WTC11 (cell line): ENCODE measurements at regions not wholly inside any gene's neighbourhood (a gene's known extent, or its start where the extent isn't known, plus 50 kb on each side); places are given as distances from the start of the nearest gene placed in this dataset.

Source experiments
- AFF4 ChIP-seq: sonication (generic); formaldehyde crosslinking; IDR thresholded peaks from 2 replicates; pipeline ENCODE4 v1.8.1; 2023; ENCODE audit warnings: mild to moderate bottlenecking, missing genetic modification reagents, borderline replicate concordance
- ATF1 ChIP-seq: sonication (generic); formaldehyde crosslinking; IDR thresholded peaks from 2 replicates; pipeline ENCODE4 v1.8.1; 2023; ENCODE audit warnings: mild to moderate bottlenecking, moderate library complexity, missing genetic modification reagents
- ATF3 ChIP-seq: sonication (generic); formaldehyde crosslinking; conservative IDR thresholded peaks from 2 replicates; pipeline ENCODE4 v1.8.1; 2022; ENCODE audit warnings: mild to moderate bottlenecking, missing genetic modification reagents
- CBFB ChIP-seq: sonication (generic); formaldehyde crosslinking; IDR thresholded peaks from 2 replicates; pipeline ENCODE4 v1.8.1; 2022; ENCODE audit warnings: mild to moderate bottlenecking, low read depth, missing genetic modification reagents
- CTCF ChIP-seq: fragments of 200-600 bp; IDR thresholded peaks from 2 replicates; pipeline ENCODE4 v1.8.0; 2022; ENCODE audit warnings: antibody characterized with exemption
- ELF4 ChIP-seq: sonication (generic); formaldehyde crosslinking; IDR thresholded peaks from 2 replicates; pipeline ENCODE4 v1.8.1; 2022; ENCODE audit warnings: low read depth, mild to moderate bottlenecking, moderate library complexity, missing genetic modification reagents
- ESRRA ChIP-seq: sonication (generic); formaldehyde crosslinking; IDR thresholded peaks from 2 replicates; pipeline ENCODE4 v1.8.1; 2022; ENCODE audit warnings: mild to moderate bottlenecking, missing genetic modification reagents, borderline replicate concordance
- FOXJ3 ChIP-seq: sonication (generic); formaldehyde crosslinking; IDR thresholded peaks from 2 replicates; pipeline ENCODE4 v1.9.0; 2021; ENCODE audit warnings: missing genetic modification reagents, mild to moderate bottlenecking, borderline replicate concordance
- IRF1 ChIP-seq: sonication (generic); formaldehyde crosslinking; IDR thresholded peaks from 2 replicates; pipeline ENCODE4 v1.8.0; 2023; ENCODE audit warnings: missing genetic modification reagents
- NFATC4 ChIP-seq: fragments of 250-450 bp; sonication (Bioruptor Pico); IDR thresholded peaks from 2 replicates; pipeline ENCODE4 v1.9.0; 2021; ENCODE audit warnings: mild to moderate bottlenecking
- NR2C2 ChIP-seq: sonication (generic); formaldehyde crosslinking; IDR thresholded peaks from 2 replicates; pipeline ENCODE4 v1.8.0; 2022; ENCODE audit warnings: mild to moderate bottlenecking, missing genetic modification reagents
- TF ChIP-seq, protein P1 (sequence below): sonication (generic); formaldehyde crosslinking; IDR thresholded peaks from 2 replicates; pipeline ENCODE4 v1.8.1; 2023; ENCODE audit warnings: mild to moderate bottlenecking, moderate library complexity, missing genetic modification reagents
- TF ChIP-seq, protein P2 (sequence below): sonication (generic); formaldehyde crosslinking; IDR thresholded peaks from 2 replicates; pipeline ENCODE4 v1.8.0; 2022; ENCODE audit warnings: mild to moderate bottlenecking, missing genetic modification reagents

DNA sequence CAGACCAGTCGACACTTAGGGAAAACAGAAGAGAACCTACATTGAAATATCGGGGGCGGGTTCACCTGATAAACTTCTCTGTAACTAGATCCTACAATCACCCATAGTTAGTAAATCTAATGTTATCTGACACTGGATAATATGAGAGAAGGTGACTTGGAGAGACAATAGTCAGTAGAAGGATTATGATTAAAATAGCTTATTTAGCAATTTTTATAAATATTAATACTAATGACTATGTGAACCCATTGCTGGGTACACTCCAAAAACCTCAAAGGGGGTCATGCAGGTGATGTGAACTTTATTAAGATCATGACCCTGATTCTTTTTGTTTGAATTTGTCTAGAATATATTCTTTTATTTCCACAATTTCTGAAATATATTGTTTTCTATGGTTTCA is 164.1 kb upstream of the CCNH start:
- TF ChIP-seq CTCF (no peak), CBFB (CRISPR knock-in tag) (no peak), IRF1 (CRISPR knock-in tag) (no peak), ATF3 (no peak), ESRRA (CRISPR knock-in tag) (no peak), ELF4 (CRISPR knock-in tag) (no peak), FOXJ3 (no peak), ATF1 (CRISPR knock-in tag) (no peak), NFATC4 (CRISPR knock-in tag) (no peak), NR2C2 (CRISPR knock-in tag) (no peak), AFF4 (no peak)
- TF ChIP-seq, protein P1, sequence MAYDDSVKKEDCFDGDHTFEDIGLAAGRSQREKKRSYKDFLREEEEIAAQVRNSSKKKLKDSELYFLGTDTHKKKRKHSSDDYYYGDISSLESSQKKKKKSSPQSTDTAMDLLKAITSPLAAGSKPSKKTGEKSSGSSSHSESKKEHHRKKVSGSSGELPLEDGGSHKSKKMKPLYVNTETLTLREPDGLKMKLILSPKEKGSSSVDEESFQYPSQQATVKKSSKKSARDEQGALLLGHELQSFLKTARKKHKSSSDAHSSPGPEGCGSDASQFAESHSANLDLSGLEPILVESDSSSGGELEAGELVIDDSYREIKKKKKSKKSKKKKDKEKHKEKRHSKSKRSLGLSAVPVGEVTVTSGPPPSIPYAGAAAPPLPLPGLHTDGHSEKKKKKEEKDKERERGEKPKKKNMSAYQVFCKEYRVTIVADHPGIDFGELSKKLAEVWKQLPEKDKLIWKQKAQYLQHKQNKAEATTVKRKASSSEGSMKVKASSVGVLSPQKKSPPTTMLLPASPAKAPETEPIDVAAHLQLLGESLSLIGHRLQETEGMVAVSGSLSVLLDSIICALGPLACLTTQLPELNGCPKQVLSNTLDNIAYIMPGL, result no peak
- TF ChIP-seq, protein P2, sequence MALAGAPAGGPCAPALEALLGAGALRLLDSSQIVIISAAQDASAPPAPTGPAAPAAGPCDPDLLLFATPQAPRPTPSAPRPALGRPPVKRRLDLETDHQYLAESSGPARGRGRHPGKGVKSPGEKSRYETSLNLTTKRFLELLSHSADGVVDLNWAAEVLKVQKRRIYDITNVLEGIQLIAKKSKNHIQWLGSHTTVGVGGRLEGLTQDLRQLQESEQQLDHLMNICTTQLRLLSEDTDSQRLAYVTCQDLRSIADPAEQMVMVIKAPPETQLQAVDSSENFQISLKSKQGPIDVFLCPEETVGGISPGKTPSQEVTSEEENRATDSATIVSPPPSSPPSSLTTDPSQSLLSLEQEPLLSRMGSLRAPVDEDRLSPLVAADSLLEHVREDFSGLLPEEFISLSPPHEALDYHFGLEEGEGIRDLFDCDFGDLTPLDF, result no peak
